DMS53 treated with DMSO at 0.1 percent for 48 hours (cell line): ENCODE measurements at regions not wholly inside any gene's neighbourhood (a gene's known extent, or its start where the extent isn't known, plus 50 kb on each side); places are given as distances from the start of the nearest gene placed in this dataset.
"Not testable (repeated sequence)": the region's sequence is repeated elsewhere in the genome, so short reads cannot be mapped to it uniquely, and the experiment has no call there.

Experiments used
- DNase-seq: peaks from one replicate; lab custom pipeline; 2025; ENCODE audit not compliant: unreplicated experiment; lab: John Stamatoyannopoulos, UW

DNA sequence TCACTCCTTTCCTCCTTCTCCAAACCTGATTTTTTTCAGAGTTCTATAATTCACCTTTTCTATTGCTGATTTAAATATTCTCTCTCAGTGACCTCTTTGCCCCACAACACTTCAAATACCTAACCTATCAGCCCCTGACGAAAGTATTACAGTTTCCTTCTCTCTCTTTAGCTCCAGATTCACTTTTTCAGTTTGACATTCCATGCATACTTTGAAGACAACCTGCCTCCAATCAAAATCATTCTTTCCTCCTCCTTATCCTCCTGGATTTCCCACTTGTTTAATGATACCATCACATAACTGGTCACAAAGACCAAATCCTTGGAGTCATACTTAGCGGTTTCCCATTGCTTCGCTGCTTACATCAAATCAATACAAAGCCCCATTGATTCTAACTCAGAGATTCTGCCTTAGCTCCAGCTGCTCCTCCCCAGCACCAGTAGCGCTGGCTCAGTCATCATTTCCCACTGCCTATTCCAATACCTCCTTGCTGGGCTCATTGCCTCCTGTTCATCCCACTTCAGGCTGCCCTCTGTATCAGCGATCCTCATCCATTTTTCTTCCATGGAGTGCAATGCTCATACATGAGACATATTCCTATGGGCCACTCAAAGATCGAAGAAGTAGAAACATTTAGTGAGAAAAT, 240.1 kb downstream of the ZNF92 start:
- not testable (repeated sequence) for DNase-seq

- not testable (repeated sequence) for DNase-seq
These were observed 242.5 kb downstream of the ZNF92 start for GRCh38 chr7:65616111-65616510.

GRCh38 chr7:65620216-65620615, 246.6 kb downstream of the ZNF92 start:
- DNase-seq, result not testable (repeated sequence)

GRCh38 chr7:65621580-65622201, 248.0 kb downstream of the ZNF92 start:
- peak; percentile 25 for DNase-seq

GRCh38 chr7:65631236-65631635, 241.6 kb upstream of the VKORC1L1 start:
- not testable (repeated sequence) for DNase-seq

DNA sequence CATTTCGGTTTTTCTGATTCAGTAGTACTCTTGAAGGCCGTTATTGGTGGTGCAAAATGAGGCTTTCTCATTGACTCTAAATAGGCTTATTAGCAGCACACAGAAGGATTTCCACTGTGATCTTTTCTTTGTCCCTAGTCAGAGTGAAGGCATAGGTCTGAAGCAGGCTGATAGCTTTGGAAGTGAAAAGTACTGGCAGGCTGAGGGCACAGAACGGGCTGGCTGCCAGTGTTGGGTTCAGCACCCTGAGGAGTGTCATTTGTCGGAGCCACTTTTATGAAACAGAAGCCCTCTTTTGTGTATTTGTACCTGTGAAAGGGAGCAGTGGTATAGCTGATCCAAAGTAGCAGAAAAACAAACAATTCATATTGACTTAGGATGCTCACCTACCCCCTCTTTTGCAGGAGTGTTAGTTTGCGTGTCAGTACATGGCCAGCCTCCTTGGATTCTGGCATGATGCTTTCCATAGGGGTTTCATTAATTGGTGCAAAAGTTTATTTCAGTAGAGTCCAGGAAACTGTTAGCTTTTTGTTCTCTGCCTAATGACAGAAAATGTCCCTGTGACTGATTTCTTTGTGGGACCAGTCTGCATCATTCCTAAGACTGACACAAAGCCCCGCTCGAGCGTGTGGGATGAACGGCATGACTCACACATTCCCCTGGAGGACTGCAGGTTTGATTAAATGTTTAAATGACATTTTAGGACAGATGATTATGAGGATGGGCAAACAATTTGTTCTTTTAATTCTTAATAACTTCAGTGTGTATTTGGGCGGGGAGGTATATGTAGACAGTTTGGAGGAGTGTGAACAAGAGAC, 239.1 kb upstream of the VKORC1L1 start:
- not testable (repeated sequence) for DNase-seq

GRCh38 chr7:65638918-65639317, 234.0 kb upstream of the VKORC1L1 start:
- not testable (repeated sequence) for DNase-seq

- DNase-seq, result not testable (repeated sequence)
These were observed 233.2 kb upstream of the VKORC1L1 start for GRCh38 chr7:65639717-65640116.

DNA sequence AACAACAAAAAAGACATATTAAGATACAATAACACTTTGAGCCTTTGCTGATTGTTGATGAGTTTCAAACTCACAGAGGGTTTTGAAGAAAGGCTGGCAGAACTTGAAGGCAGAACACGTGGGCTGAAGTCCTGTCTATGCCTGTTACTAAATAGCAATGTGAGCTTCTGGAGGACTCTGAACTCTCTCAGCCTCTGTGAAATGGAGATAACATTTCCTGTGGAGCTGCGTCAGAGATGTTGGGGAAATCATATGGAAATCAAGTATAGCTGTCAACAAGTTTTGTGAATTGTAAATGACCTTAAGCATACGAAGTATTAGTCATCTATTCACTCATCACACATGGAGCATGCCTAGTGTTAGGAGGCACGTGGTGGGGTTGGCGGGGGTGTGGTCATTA, 229.4 kb upstream of the VKORC1L1 start:
- not testable (repeated sequence) for DNase-seq

DNA sequence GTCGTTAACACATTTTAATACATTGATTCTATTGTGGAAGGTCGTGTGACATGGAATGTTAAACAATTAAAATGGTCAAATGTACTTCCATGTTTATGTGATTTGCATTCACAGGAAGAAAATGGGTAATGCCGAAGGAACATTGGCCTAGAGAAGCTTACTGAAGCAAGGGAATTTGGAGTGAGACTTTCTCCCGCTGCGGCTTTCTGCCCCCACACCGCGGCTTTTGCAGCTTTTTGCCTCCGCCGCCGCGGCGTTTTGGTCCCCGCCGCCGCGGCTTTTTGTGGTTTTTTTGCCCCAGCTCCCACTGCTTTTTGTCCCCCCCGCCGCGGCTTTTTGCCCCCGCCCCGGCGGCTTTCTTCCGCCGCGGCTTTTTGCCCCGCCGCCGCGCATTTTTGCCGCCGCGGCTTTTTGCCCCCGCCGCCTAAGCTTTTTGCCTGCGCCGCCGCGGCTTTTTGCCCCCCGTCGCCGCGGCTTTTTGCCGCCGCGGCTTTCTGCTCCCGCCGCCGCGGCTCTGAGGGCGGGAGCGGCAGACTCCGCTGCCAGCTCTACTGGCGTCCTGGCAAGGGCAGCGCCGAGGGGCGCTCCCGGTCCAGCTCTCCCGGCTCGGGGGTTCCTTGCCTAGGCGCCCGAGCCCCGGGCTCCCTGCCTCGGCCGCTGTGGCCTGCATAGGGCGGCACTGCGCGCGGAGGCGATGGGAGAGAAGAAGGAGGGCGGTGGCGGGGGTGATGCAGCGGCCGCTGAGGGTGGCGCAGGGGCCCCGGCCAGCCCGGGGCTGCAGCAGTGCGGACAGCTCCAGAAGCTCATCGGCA, 225.5 kb upstream of the VKORC1L1 start:
- not testable (repeated sequence) for DNase-seq

DNA sequence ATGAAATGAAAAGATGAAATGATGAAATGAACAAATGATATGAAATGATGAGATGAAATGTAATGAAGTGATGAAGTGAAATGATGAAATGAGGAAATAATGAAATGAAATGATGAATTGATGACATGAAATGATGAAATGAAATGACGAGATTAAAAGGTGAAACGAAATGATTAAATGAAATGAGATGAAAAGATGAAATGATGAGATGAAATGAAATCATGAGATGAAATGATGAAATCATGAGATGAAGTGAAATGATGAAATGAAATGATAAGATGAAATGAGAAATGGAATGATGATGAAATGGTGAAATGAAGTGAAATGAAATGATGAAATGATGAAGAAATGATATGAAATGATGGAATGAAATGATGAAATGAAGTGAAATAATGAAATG, 221.7 kb upstream of the VKORC1L1 start:
- DNase-seq, result not testable (repeated sequence)

DNA sequence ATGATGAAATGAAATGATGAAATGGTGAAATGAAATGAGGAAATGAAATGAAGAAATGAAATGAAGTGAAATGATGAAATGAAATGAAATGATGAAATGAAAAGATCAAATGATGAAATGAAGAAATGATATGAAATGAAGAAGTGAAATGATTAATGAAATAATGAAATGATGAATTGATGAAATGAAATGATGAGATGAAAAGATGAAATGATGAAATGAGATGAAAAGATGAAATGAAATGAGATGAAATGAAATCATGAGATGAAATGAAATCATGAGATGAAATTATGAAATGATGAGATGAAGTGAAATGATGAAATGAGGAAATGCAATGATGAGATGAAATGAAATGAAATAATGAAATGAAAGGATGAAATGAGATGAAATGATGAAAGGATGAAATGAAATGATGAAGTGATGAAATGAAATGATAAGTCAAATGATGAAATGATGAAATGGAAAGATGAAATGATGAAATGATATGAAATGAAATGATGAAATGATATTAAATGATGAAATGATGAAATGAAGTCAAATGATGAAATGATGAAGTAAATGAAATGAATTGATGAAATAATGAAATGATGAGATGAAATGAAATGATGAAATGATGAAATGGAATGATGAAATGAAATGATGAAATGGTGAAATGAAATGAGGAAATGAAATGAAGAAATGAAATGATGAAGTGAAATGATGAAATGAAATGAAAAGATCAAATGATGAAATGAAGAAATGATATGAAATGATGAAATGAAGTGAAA, 220.9 kb upstream of the VKORC1L1 start:
- not testable (repeated sequence) for DNase-seq

DNA sequence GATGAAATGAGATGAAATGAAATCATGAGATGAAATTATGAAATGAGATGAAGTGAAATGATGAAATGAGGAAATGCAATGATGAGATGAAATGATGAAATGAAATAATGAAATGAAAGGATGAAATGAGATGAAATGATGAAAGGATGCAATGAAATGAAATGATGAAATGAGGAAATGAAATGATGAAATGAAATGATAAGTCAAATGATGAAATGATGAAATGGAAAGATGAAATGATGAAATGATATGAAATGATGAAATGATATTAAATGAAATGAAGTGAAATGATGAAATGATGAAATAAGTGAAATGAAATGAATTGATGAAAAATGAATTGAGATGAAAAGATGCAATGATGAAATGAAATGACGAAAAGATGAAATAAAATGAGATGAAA, 220.2 kb upstream of the VKORC1L1 start:
- DNase-seq, result not testable (repeated sequence)

GRCh38 chr7:65656494-65657188, 216.2 kb upstream of the VKORC1L1 start:
- not testable (repeated sequence) for DNase-seq

DNA sequence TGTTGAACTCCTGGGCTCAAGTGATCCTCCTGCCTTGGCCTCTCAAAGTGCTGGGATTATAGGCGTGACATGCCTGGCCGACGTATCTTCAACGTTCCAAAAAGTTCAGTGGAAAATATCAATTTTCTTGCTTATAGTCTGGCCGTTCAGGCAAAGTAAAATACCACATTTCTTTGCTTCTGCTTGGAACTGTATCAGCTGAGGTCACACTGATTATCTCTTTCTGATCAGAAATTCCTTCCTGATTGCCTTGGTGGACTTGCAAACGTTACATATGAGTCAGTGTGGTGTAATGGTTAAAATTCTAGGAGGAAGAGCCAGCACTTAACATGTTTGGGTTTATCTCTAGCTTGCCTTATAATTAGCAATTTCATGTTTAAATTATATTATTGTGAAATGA, 189.5 kb upstream of the VKORC1L1 start:
- DNase-seq, result not testable (repeated sequence)

DNA sequence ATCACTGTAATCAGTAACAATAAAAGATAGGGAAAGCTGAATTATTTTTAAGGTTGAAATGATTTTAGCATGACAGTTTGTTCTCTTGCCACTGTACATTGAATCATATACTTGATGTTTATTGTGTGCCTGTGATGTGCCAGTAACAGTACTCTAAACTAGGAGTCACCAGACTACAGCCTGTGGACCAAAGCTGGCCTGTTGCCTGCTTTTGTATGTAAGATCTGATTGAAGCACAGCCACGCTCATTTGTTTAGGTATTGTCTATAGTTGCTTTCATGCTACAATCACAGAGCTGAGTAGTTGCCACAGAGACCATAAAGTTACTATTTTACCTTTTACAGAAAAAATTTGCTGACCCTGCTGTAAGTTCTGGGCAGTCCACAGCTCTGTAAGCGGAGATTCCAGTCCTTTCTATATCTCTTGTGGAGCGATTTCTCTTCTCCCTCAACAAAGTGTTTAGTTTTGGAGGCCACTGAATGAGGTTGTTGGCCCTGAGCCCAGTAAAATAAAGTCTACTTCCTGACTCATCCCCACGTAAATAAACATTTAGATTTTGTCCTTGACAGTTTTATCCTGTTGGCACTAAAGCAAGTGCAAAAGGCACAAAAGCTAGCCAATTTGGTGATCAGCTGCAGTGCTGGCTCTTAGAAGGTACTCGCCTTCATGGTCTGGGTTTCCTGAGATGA, 173.7 kb upstream of the VKORC1L1 start:
- not testable (repeated sequence) for DNase-seq

DNA sequence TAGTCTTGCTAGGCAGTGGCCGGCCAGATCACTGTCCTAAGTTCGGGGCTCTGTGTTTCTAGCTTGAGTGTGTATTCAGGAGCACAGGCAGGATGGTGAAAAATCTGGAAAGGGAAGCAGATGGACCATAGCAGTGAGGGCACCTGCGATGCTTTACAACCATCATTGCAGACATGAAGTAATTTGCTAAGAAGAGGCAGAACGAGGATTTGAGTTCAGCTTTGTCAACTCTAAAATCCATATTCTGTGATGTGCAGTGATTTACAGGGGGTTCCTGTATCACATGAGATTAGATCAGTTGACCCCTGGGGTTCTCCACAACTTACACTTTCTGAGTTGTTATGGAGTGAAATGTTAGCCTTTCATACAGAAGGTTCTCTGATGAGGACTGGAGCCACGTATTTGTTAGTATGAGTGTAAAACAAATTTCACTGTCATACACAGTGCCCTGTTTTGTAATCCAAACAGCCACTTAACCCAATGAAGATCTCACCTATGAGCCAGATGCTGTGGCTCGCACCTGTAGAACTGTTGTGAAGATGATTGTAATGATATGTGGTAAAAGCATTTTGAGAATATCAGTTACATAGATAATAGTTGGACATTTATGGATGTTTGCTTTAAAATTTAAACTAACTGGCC, 173.0 kb upstream of the VKORC1L1 start:
- peak; percentile 17 for DNase-seq

DNA sequence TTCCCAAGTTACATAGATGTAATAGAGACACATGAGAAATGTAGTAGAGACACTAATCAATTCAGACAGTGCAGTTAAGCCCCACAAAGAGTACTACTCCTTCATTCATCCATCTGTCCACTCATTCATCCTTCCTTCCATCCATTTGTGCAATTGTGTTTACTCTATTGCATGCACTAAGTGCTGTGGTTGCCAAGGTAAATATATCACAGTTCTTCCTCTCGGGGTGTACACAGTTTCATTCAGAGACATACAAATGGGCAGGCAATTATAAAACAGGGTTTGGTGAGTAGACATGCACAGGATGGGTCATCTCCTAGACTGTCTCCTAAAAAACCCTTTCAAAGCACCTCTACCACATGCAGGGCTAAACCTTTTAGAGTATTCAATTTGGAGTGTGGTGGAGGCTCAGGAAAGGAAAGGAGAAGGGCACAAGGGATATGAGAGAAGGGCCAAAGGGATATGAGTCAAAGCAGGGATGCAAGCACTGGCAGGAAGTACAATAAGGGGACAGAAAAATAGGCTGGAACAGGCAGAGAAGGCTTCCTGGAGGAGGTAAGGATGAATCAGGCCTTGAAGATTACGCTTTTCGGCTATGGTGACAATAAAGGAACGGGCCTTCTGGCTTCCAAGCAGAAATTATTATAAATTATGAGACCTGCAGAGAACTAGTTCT, 153.6 kb upstream of the VKORC1L1 start:
- DNase-seq, result peak; percentile 63
